GM12878 (cell line): ENCODE measurements at regions not wholly inside any gene's neighbourhood (a gene's known extent, or its start where the extent isn't known, plus 50 kb on each side); places are given as distances from the start of the nearest gene placed in this dataset.

Source experiments
- ATAC-seq: fragments of 200-7000 bp; cut with Tn5 transposase; 3 replicates; pipeline ENCODE4 v1.9.1; 2020; ENCODE audit warnings: mild to moderate bottlenecking, moderate library complexity
- BruUV-seq: library from RNA; stranded (reverse); fragments of 400-500 nt; replicated peaks from 2 replicates; lab custom pipeline; 2021; lab: Mats Ljungman, UMichigan
- CTCF ChIA-PET: fragments of 300-600 bp; sonication (Branson Sonifier 250); formaldehyde crosslinking; extraction: SDS; loops from one replicate; lab custom pipeline; 2021; ENCODE audit warnings: inconsistent platforms; lab: Yijun Ruan, JAX
- POLR2A ChIA-PET: fragments of 350-600 bp; formaldehyde crosslinking; extraction: SDS; loops from one replicate; lab custom pipeline; 2021; ENCODE audit warnings: inconsistent platforms; lab: Charles Lee
- RAD21 ChIA-PET: fragments of 300-600 bp; sonication (Branson Sonifier 250); formaldehyde crosslinking; loops from one replicate; lab custom pipeline; 2023; ENCODE audit warnings: antibody characterized with exemption; ENCODE audit not compliant: unreplicated experiment; lab: Charles Lee
- SMC1A ChIA-PET: fragments of 300-600 bp; sonication (Branson Sonifier 250); formaldehyde crosslinking; loops from one replicate; lab custom pipeline; 2023; ENCODE audit not compliant: unreplicated experiment, uncharacterized antibody; lab: Charles Lee
- DNase-seq: peaks from one replicate; pipeline ENCODE4 v3.0.0-alpha.2; 2011; ENCODE audit warnings: low read depth, low spot score
- FAIRE-seq: peaks from 3 replicates; lab custom pipeline; 2011; peaks lifted over from hg19 to GRCh38; lab: Jason Lieb, UNC
- H2AFZ ChIP-seq: 2 replicates; pipeline ENCODE4 v1.6.0; 2011; ENCODE audit warnings: low read depth, low read length, control low read depth; ENCODE audit not compliant: control insufficient read depth
- H3K27ac ChIP-seq: 2 replicates; pipeline ENCODE4 v1.5.1; 2011; ENCODE audit warnings: control low read depth; ENCODE audit not compliant: control insufficient read depth, insufficient read depth
- H3K27me3 ChIP-seq, 2 experiments: replicated peaks in 1 of 2; 2 replicates each; pipeline versions ENCODE4 v1.6.0 to v1.6.1; 2011; ENCODE audit warnings: low read length in 1 of 2; ENCODE audit not compliant: control insufficient read depth in 2 of 2, insufficient read depth in 2 of 2
- H3K36me3 ChIP-seq, 2 experiments: 2 replicates each; pipeline ENCODE4 v1.5.1; 2011; ENCODE audit warnings: low read length in 1 of 2; ENCODE audit not compliant: control insufficient read depth in 2 of 2, insufficient read depth in 2 of 2
- H3K4me1 ChIP-seq: 2 replicates; pipeline ENCODE4 v1.6.1; 2011; ENCODE audit warnings: mild to moderate bottlenecking, low read length, moderate library complexity, mixed read lengths; ENCODE audit not compliant: control insufficient read depth, insufficient read depth
- H3K4me2 ChIP-seq: 2 replicates; pipeline ENCODE4 v1.6.0; 2011; ENCODE audit warnings: control low read depth; ENCODE audit not compliant: control insufficient read depth, insufficient read depth
- H3K4me3 ChIP-seq: fragments of 200-600 bp; sonication (generic); 2 replicates; pipeline ENCODE4 v1.5.1; 2016
- H3K79me2 ChIP-seq: 2 replicates; pipeline ENCODE4 v1.6.0; 2011; ENCODE audit warnings: low read length; ENCODE audit not compliant: control insufficient read depth, insufficient read depth
- H3K9ac ChIP-seq: 2 replicates; pipeline ENCODE4 v1.8.0; 2011; ENCODE audit warnings: low read length, control low read depth, mixed read lengths; ENCODE audit not compliant: control insufficient read depth, insufficient read depth
- H3K9me3 ChIP-seq: replicated peaks from 3 replicates; pipeline ENCODE4 v1.5.1; 2011; ENCODE audit warnings: mild to moderate bottlenecking, low read length; ENCODE audit not compliant: control insufficient read depth, insufficient read depth
- H4K20me1 ChIP-seq: 2 replicates; pipeline ENCODE4 v1.6.0; 2011; ENCODE audit not compliant: control insufficient read depth, insufficient read depth
- ATF2 ChIP-seq: IDR thresholded peaks from 2 replicates; pipeline ENCODE4 v1.6.1; 2012; ENCODE audit warnings: low read length, inconsistent platforms
- CEBPZ ChIP-seq: fragments of 150-350 bp; IDR thresholded peaks from 2 replicates; pipeline ENCODE4 v1.6.1; 2016; ENCODE audit warnings: low read depth, low read length
- CHD4 ChIP-seq: fragments of 200-600 bp; sonication (generic); IDR thresholded peaks from 2 replicates; pipeline ENCODE4 v1.6.1; 2016; ENCODE audit warnings: mild to moderate bottlenecking
- FOXK2 ChIP-seq: fragments of 450-650 bp; IDR thresholded peaks from 2 replicates; pipeline ENCODE4 v1.6.1; 2017; ENCODE audit warnings: mild to moderate bottlenecking, moderate library complexity
- IRF3 ChIP-seq: fragments of 450-650 bp; IDR thresholded peaks from 2 replicates; pipeline ENCODE4 v1.6.1; 2014; ENCODE audit warnings: mild to moderate bottlenecking
- MYB ChIP-seq: fragments of 150-350 bp; IDR thresholded peaks from 2 replicates; pipeline ENCODE4 v1.6.1; 2014; ENCODE audit warnings: mild to moderate bottlenecking, low read depth, low read length, borderline replicate concordance
- POU2F2 ChIP-seq: IDR thresholded peaks from 3 replicates; pipeline ENCODE4 v1.6.1; 2011; ENCODE audit warnings: low read depth, mild to moderate bottlenecking, low read length, borderline replicate concordance
- STAT1 ChIP-seq: fragments of 450-650 bp; conservative IDR thresholded peaks from 2 replicates; pipeline ENCODE4 v1.6.1; 2014; ENCODE audit warnings: antibody characterized with exemption, mild to moderate bottlenecking
- STAT3 ChIP-seq: IDR thresholded peaks from 2 replicates; pipeline ENCODE4 v1.6.1; 2011; ENCODE audit warnings: low read depth, low read length, improper control_type of control experiment
- TARDBP ChIP-seq: IDR thresholded peaks from 2 replicates; pipeline ENCODE4 v1.6.1; 2016; ENCODE audit warnings: borderline replicate concordance
- TBL1XR1 ChIP-seq: IDR thresholded peaks from 2 replicates; pipeline ENCODE4 v1.6.1; 2012; ENCODE audit warnings: low read depth, low read length, improper control_type of control experiment
- TCF12 ChIP-seq: IDR thresholded peaks from 2 replicates; pipeline ENCODE4 v1.6.1; 2011; ENCODE audit warnings: low read depth, mild to moderate bottlenecking, low read length
- USF2 ChIP-seq: IDR thresholded peaks from 2 replicates; pipeline ENCODE4 v1.6.1; 2011; ENCODE audit warnings: low read depth, low read length, improper control_type of control experiment, borderline replicate concordance
- WRNIP1 ChIP-seq: IDR thresholded peaks from 2 replicates; pipeline ENCODE4 v1.6.1; 2011; ENCODE audit warnings: low read depth, low read length, improper control_type of control experiment, borderline replicate concordance
- ZBED1 ChIP-seq: IDR thresholded peaks from 2 replicates; pipeline ENCODE4 v1.6.1; 2016; ENCODE audit warnings: borderline replicate concordance
- WGBS: methylation state at CpG from one replicate; pipeline ENCODE4 v1.1.6; 2016; ENCODE audit warnings: low lambda C conversion rate; ENCODE audit not compliant: insufficient replicate concordance, insufficient coverage; ENCODE audit errors: missing lambda C conversion rate; 5-methylcytosine and 5-hydroxymethylcytosine counted together
- in situ Hi-C: fragments of 300-500 bp; cut with MboI; formaldehyde crosslinking; loops from 9 replicates; pipeline ENCODE4 v1.14.3; 2018; ENCODE audit warnings: mixed read lengths
- intact Hi-C: fragments of 100-400 bp; cut with micrococcal nuclease; formaldehyde crosslinking; loops from one replicate; pipeline ENCODE4 v1.14.2; 2022; ENCODE audit not compliant: unreplicated experiment

GRCh38 chr1:228923973-228924686 is 188.9 kb downstream of the RHOU start (continued):
- no peak for TF ChIP-seq USF2
- TF ChIP-seq CHD4: no peak
- TF ChIP-seq POU2F2: no peak

- ChIA-PET CTCF (no interaction called here), SMC1A (no interaction called here), RAD21 (no interaction called here), POLR2A (no interaction called here)
- Histone ChIP-seq H3K4me3 (no peak overlapping the region), H3K4me2 (no peak overlapping the region), H3K36me3 (no peaks in the 10 kb centered on the region), H3K9me3 (no peaks in the 10 kb centered on the region; the same call in 1 of the 3 replicates), H3K27ac (no peak overlapping the region), H4K20me1 (no peaks in the 10 kb centered on the region), H2AFZ (no peak overlapping the region), H3K27me3 (peaks cover 0 to 2% of the 10 kb centered on the region in 2 experiments; a peak in 3 of 4 replicates), H3K9ac (no peak overlapping the region), H3K4me1 (no peaks in the 10 kb centered on the region), H3K79me2 (no peaks in the 10 kb centered on the region)
- WGBS: 27% methylated on average over 3 of the region's 3 CpGs
- DNase-seq (no peak), ATAC-seq (no peak), FAIRE-seq (no peak)
- in situ Hi-C loops: no loop called here
- no TSS peak for BruUV-seq
- intact Hi-C loops: no loop called here
- no peak for TF ChIP-seq ATF2
- no peak for TF ChIP-seq TARDBP
- no peak for TF ChIP-seq IRF3
- TF ChIP-seq MYB: no peak
- TF ChIP-seq STAT3: no peak
- no peak for TF ChIP-seq FOXK2
- TF ChIP-seq STAT1: no peak
- TF ChIP-seq WRNIP1: no peak
- no peak for TF ChIP-seq CEBPZ
- TF ChIP-seq TBL1XR1: no peak
- no peak for TF ChIP-seq ZBED1
- no peak for TF ChIP-seq TCF12
Measured at GRCh38 chr1:228925691-228926090, 190.4 kb downstream of the RHOU start.
